LNCaP clone FGC (cell line): ENCODE measurements at regions not wholly inside any gene's neighbourhood (a gene's known extent, or its start where the extent isn't known, plus 50 kb on each side); places are given as distances from the start of the nearest gene placed in this dataset.

Experiments used
- DNase-seq: peaks from one replicate; pipeline ENCODE4 v3.0.0-alpha.2; 2011; ENCODE audit warnings: low read depth
- H3K4me3 ChIP-seq: 2 replicates; pipeline ENCODE4 v1.5.1; 2011; ENCODE audit warnings: mild to moderate bottlenecking, low read depth, low read length, control low read depth
- TF ChIP-seq, protein P1 (sequence below): IDR thresholded peaks from 2 replicates; pipeline ENCODE4 v1.5.1; 2012; ENCODE audit warnings: mild to moderate bottlenecking; ENCODE audit not compliant: control insufficient read depth, insufficient read depth; ENCODE audit errors: extremely low read depth

DNA sequence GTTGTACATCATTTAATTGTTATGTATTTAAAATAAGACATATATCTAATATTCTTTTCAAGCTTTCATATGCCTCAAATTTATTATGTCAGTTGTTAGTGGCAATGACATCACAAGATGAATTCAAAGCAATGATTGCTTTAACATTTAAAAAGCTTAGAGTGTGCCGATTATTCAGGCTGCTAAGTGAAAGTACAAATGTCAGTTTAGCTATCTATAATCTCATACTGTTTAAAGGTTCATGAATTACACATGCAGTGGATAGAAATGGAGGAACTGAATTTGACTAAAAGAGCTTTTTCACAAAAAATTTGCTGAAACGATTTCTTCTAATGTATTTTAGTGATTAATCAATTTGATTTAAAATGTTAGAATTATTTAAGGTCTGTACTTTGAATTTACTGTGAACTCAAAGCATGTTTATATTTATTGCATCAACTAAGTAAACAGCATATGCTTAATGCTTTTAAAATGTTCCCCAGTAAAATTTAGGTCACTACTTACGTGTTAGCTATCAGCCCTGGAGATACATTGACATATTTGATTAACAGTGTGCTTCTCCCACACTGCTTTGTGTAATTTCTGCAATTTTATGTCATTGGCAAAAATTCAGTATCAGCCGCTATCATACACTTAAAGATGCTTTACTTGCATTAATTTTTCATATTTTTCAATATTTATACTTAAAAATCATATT, 334.9 kb downstream of the PARP8 start:
- DNase-seq = no peak
- no peak overlapping the region for H3K4me3 ChIP-seq
- TF ChIP-seq, protein P1, sequence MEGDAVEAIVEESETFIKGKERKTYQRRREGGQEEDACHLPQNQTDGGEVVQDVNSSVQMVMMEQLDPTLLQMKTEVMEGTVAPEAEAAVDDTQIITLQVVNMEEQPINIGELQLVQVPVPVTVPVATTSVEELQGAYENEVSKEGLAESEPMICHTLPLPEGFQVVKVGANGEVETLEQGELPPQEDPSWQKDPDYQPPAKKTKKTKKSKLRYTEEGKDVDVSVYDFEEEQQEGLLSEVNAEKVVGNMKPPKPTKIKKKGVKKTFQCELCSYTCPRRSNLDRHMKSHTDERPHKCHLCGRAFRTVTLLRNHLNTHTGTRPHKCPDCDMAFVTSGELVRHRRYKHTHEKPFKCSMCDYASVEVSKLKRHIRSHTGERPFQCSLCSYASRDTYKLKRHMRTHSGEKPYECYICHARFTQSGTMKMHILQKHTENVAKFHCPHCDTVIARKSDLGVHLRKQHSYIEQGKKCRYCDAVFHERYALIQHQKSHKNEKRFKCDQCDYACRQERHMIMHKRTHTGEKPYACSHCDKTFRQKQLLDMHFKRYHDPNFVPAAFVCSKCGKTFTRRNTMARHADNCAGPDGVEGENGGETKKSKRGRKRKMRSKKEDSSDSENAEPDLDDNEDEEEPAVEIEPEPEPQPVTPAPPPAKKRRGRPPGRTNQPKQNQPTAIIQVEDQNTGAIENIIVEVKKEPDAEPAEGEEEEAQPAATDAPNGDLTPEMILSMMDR = no peak

DNA sequence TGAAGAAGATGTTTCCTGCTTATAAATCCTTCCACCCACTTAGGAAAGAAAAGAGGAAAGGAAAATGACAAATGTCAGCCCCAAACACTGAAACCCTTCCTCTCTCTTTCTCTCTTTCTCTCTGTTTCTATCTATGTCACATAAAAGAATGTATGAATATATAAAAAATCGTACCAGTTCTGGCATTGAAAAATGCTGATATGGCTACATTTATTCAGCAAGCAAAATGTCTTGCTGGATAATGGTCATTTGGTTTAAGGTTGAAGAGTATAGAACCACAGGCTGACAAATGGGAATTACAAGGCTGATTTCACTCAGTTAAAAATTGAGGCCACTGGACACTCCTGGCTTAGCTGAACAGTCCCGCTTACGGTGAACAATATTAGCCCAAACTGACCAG, 335.9 kb downstream of the PARP8 start:
- no peak overlapping the region for H3K4me3 ChIP-seq
- no peak for DNase-seq
- TF ChIP-seq, protein P1 = no peak

DNA sequence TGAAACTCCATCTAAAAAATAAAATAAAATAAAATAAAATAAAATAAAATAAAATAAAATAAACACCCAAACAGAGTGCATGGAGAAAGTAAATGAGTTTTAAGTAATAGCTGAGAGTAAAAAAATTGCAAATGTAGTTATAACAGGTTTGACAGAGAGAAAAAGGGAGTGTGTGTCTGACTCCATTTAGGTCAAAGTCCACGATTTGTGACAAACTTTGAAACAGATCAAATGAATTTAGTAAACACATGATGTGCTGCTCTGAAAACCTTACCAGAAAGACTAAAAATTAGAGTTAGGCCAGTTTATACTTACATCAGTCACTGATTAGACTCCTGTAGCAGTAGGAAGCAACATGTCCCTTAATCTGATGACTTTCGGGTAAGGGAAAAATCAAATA, 346.6 kb downstream of the PARP8 start:
- no peak for DNase-seq
- no peak overlapping the region for H3K4me3 ChIP-seq
- TF ChIP-seq, protein P1 = no peak

DNA sequence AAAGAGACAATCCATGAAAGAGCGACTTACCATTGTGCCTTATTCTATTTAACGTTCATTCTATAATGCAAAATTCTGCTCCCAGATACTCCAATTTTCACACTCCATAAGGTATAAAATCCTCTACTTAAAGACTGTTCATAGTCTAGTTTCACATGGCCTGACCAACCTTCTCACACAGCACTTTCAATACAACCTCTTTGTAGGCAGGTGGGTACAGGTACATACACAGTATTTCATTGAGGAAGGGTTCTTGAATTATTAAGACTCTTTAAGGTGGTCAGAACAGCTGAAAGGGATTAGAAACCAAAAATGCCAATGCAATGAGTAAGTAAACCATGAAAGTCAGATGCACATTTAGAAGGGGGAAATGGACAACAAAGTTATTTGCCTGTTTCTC, 352.0 kb downstream of the PARP8 start:
- no peak overlapping the region for H3K4me3 ChIP-seq
- DNase-seq = no peak
- TF ChIP-seq, protein P1 = no peak

DNA sequence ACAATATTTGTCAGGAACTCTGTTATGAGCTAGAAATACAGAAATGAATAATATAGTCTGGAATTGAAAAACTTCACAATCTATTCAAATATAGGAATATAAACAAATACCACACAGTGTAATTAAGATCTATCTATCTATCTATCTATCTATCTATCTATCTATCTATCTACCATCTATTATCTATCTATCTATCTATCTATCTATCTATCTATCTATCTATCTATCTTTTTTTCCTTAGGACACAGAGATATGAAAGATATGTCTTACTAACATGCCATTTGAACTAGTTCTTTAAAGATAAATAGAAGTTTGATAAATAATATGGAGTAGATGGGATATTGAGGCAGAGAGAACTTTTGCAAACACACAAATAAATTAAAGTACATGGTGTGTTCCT, 357.8 kb downstream of the PARP8 start:
- no peak for DNase-seq
- TF ChIP-seq, protein P1 = no peak
- no peak overlapping the region for H3K4me3 ChIP-seq

DNA sequence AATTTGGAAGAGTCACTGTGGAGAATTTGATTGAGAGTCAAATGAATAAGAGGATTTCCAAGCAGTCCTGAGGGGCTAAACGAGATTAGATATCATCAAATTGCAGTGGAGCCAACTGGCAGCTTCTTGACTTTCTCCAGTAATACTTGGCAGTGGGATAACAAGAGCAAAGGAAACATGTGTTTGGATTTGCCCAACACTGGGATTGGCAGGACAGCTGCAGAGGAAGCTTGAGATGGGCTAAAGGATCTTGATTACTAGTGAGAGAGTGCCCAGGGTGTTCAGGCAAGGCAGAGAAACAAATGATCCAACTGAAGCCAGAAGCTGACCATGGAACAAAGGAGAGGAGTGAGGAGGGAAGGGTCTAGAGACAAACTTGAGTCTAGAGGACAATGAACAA, 356.0 kb upstream of the ISL1 start:
- DNase-seq = no peak
- no peak overlapping the region for H3K4me3 ChIP-seq
- TF ChIP-seq, protein P1 = no peak

DNA sequence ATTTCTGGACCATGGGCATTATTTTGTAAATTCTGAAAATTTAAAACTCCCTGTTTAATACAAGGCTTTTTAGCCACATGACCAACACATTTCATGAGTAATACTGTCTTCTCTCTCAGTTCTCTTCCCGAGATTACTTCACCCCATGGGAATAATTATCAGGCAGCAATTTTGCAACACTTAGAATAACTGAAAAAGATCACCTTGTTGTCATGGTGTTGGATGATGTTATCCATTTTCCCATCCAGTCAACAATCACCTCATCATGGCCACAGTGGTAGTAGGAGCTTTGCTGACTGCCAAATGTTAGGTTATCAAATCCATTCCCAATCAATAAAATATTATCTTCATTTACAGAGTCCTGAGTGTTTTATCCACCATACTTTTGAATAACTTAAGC, 354.9 kb upstream of the ISL1 start:
- TF ChIP-seq, protein P1 = no peak
- no peak overlapping the region for H3K4me3 ChIP-seq
- no peak for DNase-seq
